ENCODE measurements at regions not wholly inside any gene's neighbourhood (a gene's known extent, or its start where the extent isn't known, plus 50 kb on each side); places are given as distances from the start of the nearest gene placed in this dataset.
"Not testable (repeated sequence)": the region's sequence is repeated elsewhere in the genome, so short reads cannot be mapped to it uniquely, and the experiment has no call there.

GRCh38 chr4:112060212-112060611 is 85.0 kb upstream of the FAM241A start:
- no peak for DNase-seq

- DNase-seq: no peak
Observed at GRCh38 chr4:112061207-112061817, 83.9 kb upstream of the FAM241A start.

- no peak for DNase-seq
Observed at GRCh38 chr4:112063260-112063659, 82.0 kb upstream of the FAM241A start.

GRCh38 chr4:112069110-112069509 is 76.1 kb upstream of the FAM241A start:
- DNase-seq: no peak

GRCh38 chr4:112073181-112073580 is 72.1 kb upstream of the FAM241A start:
- DNase-seq: no peak

- DNase-seq: peak; percentile 33
Observed at GRCh38 chr4:112075129-112075753, 70.0 kb upstream of the FAM241A start.

GRCh38 chr4:112075906-112076305 is 69.3 kb upstream of the FAM241A start:
- DNase-seq: no peak

- DNase-seq: no peak
Observed at GRCh38 chr4:112076919-112077608, 68.2 kb upstream of the FAM241A start.

GRCh38 chr4:112077743-112078142 is 67.5 kb upstream of the FAM241A start:
- no peak for DNase-seq

GRCh38 chr4:112082954-112083586 is 62.2 kb upstream of the FAM241A start:
- no peak for DNase-seq

GRCh38 chr4:112083587-112084347 is 61.5 kb upstream of the FAM241A start:
- no peak for DNase-seq

- DNase-seq: peak; percentile 97
Observed at GRCh38 chr4:112085156-112086035, 59.9 kb upstream of the FAM241A start.

GRCh38 chr4:112086036-112086434 is 59.2 kb upstream of the FAM241A start:
- no peak for DNase-seq

GRCh38 chr4:112086661-112087060 is 58.6 kb upstream of the FAM241A start:
- not testable (repeated sequence) for DNase-seq

- DNase-seq: not testable (repeated sequence)
Observed at GRCh38 chr4:112092330-112092729, 52.9 kb upstream of the FAM241A start.

- no peak for DNase-seq
Observed at GRCh38 chr4:112093636-112094202, 51.5 kb upstream of the FAM241A start.

- DNase-seq: no peak
Observed at GRCh38 chr4:112094330-112094729, 50.9 kb upstream of the FAM241A start.

All from MV-4-11 (cell line).